ENCODE measurements at regions not wholly inside any gene's neighbourhood (a gene's known extent, or its start where the extent isn't known, plus 50 kb on each side); places are given as distances from the start of the nearest gene placed in this dataset.
"Not testable (repeated sequence)": the region's sequence is repeated elsewhere in the genome, so short reads cannot be mapped to it uniquely, and the experiment has no call there.

- no peaks in the 10 kb centered on the region for H3K36me3 ChIP-seq (ENCODE audit: control insufficient read depth in 1 of 2, insufficient read depth in 2 of 2, low read length in 1 of 2)
- no peak overlapping the region for H3K27ac ChIP-seq (ENCODE audit: low read depth in 1 of 2, low read length in 2 of 2)
- H3K9me3 ChIP-seq (ENCODE audit: control insufficient read depth, low read length), result no peaks in the 10 kb centered on the region
- H3K4me3 ChIP-seq (ENCODE audit: low read length in 2 of 2), result no peak overlapping the region
- no peaks in the 10 kb centered on the region for H3K27me3 ChIP-seq (ENCODE audit: control insufficient read depth in 1 of 2, insufficient read depth in 2 of 2, low read length in 1 of 2)
- no peak for ATAC-seq (ENCODE audit: low FRiP score)
- WGBS, 2 donors, result 74% methylated on average over 7 of the region's 7 CpGs
- intact Hi-C loops (cut with DNase I), result no loop called here
- no peak for DNase-seq
- H3K4me1 ChIP-seq (ENCODE audit: control insufficient read depth in 1 of 2, insufficient read depth in 2 of 2, low read length in 2 of 2), result peaks cover 7 to 22% of the 10 kb centered on the region in 2 donors
Observed at GRCh38 chr15:67925182-67925581, 85.3 kb upstream of the RNU6-1 start.

- DNase-seq, result peak; percentile 85 to 86
- no peak overlapping the region for H3K4me3 ChIP-seq (ENCODE audit: low read length in 2 of 2)
- intact Hi-C loops (cut with DNase I), result no loop called here
Observed at GRCh38 chr15:67927501-67928168, 87.8 kb upstream of the RNU6-1 start.

GRCh38 chr15:67928666-67929065, 88.8 kb upstream of the RNU6-1 start:
- Histone ChIP-seq H3K9me3 (ENCODE audit: control insufficient read depth, low read length) (no peaks in the 10 kb centered on the region), H3K4me1 (ENCODE audit: control insufficient read depth in 1 of 2, insufficient read depth in 2 of 2, low read length in 2 of 2) (peaks cover 3 to 12% of the 10 kb centered on the region in 2 donors), H3K27ac (ENCODE audit: low read depth in 1 of 2, low read length in 2 of 2) (no peak overlapping the region), H3K36me3 (ENCODE audit: control insufficient read depth in 1 of 2, insufficient read depth in 2 of 2, low read length in 1 of 2) (no peaks in the 10 kb centered on the region), H3K4me3 (ENCODE audit: low read length in 2 of 2) (no peak overlapping the region), H3K27me3 (ENCODE audit: control insufficient read depth in 1 of 2, insufficient read depth in 2 of 2, low read length in 1 of 2) (no peaks in the 10 kb centered on the region)
- DNase-seq (no peak), ATAC-seq (ENCODE audit: low FRiP score) (no peak)
- 48 to 64% methylated on average over 6 of the region's 6 CpGs for WGBS, 2 donors
- intact Hi-C loops (cut with DNase I), result no loop called here

More at GRCh38 chr15:67927501-67928168, 87.8 kb upstream of the RNU6-1 start:
- WGBS, 2 donors, result 4% methylated on average over 9 of the region's 9 CpGs
- H3K27ac ChIP-seq (ENCODE audit: low read depth in 1 of 2, low read length in 2 of 2), result peak overlapping the region in 1 of 2 donors; percentile 12
- no peaks in the 10 kb centered on the region for H3K36me3 ChIP-seq (ENCODE audit: control insufficient read depth in 1 of 2, insufficient read depth in 2 of 2, low read length in 1 of 2)
- H3K4me1 ChIP-seq (ENCODE audit: control insufficient read depth in 1 of 2, insufficient read depth in 2 of 2, low read length in 2 of 2), result peaks cover 7 to 17% of the 10 kb centered on the region in 2 donors
- H3K27me3 ChIP-seq (ENCODE audit: control insufficient read depth in 1 of 2, insufficient read depth in 2 of 2, low read length in 1 of 2), result no peaks in the 10 kb centered on the region
- ATAC-seq (ENCODE audit: low FRiP score), result peak; percentile 67
- no peaks in the 10 kb centered on the region for H3K9me3 ChIP-seq (ENCODE audit: control insufficient read depth, low read length)

- H3K36me3 ChIP-seq (ENCODE audit: control insufficient read depth in 1 of 2, insufficient read depth in 2 of 2, low read length in 1 of 2), result no peaks in the 10 kb centered on the region
- peaks cover 0 to 3% of the 10 kb centered on the region in 2 donors for H3K4me1 ChIP-seq (ENCODE audit: control insufficient read depth in 1 of 2, insufficient read depth in 2 of 2, low read length in 2 of 2)
- no peaks in the 10 kb centered on the region for H3K27me3 ChIP-seq (ENCODE audit: control insufficient read depth in 1 of 2, insufficient read depth in 2 of 2, low read length in 1 of 2)
- no peaks in the 10 kb centered on the region for H3K9me3 ChIP-seq (ENCODE audit: control insufficient read depth, low read length)
- 91 to 95% methylated on average over 2 of the region's 2 CpGs for WGBS, 2 donors
- no peak overlapping the region for H3K4me3 ChIP-seq (ENCODE audit: low read length in 2 of 2)
- ATAC-seq (ENCODE audit: low FRiP score) (no peak), DNase-seq (no peak)
- H3K27ac ChIP-seq (ENCODE audit: low read depth in 1 of 2, low read length in 2 of 2), result no peak overlapping the region
- intact Hi-C loops (cut with DNase I), result no loop called here
Observed at GRCh38 chr15:67930720-67931119, 90.9 kb upstream of the RNU6-1 start.

- DNase-seq, result no peak
- WGBS, 2 donors, result 22 to 52% methylated on average over 3 of the region's 3 CpGs
- intact Hi-C loops (cut with DNase I), result no loop called here
- Histone ChIP-seq H3K4me3 (ENCODE audit: low read length in 2 of 2) (no peak overlapping the region), H3K27me3 (ENCODE audit: control insufficient read depth in 1 of 2, insufficient read depth in 2 of 2, low read length in 1 of 2) (no peaks in the 10 kb centered on the region), H3K36me3 (ENCODE audit: control insufficient read depth in 1 of 2, insufficient read depth in 2 of 2, low read length in 1 of 2) (no peaks in the 10 kb centered on the region), H3K27ac (ENCODE audit: low read depth in 1 of 2, low read length in 2 of 2) (no peak overlapping the region), H3K4me1 (ENCODE audit: control insufficient read depth in 1 of 2, insufficient read depth in 2 of 2, low read length in 2 of 2) (peaks cover 0 to 3% of the 10 kb centered on the region in 2 donors), H3K9me3 (ENCODE audit: control insufficient read depth, low read length) (no peaks in the 10 kb centered on the region)
- no peak for ATAC-seq (ENCODE audit: low FRiP score)
Observed at GRCh38 chr15:67931861-67932260, 92.0 kb upstream of the RNU6-1 start.

GRCh38 chr15:67934126-67934525, 94.3 kb upstream of the RNU6-1 start:
- DNase-seq; H3K36me3 ChIP-seq (ENCODE audit: control insufficient read depth in 1 of 2, insufficient read depth in 2 of 2, low read length in 1 of 2); H3K9me3 ChIP-seq (ENCODE audit: control insufficient read depth, low read length); H3K4me3 ChIP-seq (ENCODE audit: low read length in 2 of 2); H3K4me1 ChIP-seq (ENCODE audit: control insufficient read depth in 1 of 2, insufficient read depth in 2 of 2, low read length in 2 of 2); ATAC-seq (ENCODE audit: low FRiP score); intact Hi-C loops (cut with DNase I); H3K27me3 ChIP-seq (ENCODE audit: control insufficient read depth in 1 of 2, insufficient read depth in 2 of 2, low read length in 1 of 2); H3K27ac ChIP-seq (ENCODE audit: low read depth in 1 of 2, low read length in 2 of 2): not testable (repeated sequence)
- WGBS, 2 donors, result 84 to 88% methylated on average over 3 of the region's 3 CpGs

- intact Hi-C loops (cut with DNase I), result no loop called here
- Histone ChIP-seq H3K4me1 (ENCODE audit: control insufficient read depth in 1 of 2, insufficient read depth in 2 of 2, low read length in 2 of 2) (no peaks in the 10 kb centered on the region), H3K9me3 (ENCODE audit: control insufficient read depth, low read length) (no peaks in the 10 kb centered on the region), H3K36me3 (ENCODE audit: control insufficient read depth in 1 of 2, insufficient read depth in 2 of 2, low read length in 1 of 2) (no peaks in the 10 kb centered on the region), H3K27ac (ENCODE audit: low read depth in 1 of 2, low read length in 2 of 2) (no peak overlapping the region), H3K4me3 (ENCODE audit: low read length in 2 of 2) (no peak overlapping the region), H3K27me3 (ENCODE audit: control insufficient read depth in 1 of 2, insufficient read depth in 2 of 2, low read length in 1 of 2) (no peaks in the 10 kb centered on the region)
- ATAC-seq (ENCODE audit: low FRiP score) (no peak), DNase-seq (no peak)
Observed at GRCh38 chr15:67935244-67935643, 95.4 kb upstream of the RNU6-1 start.

- Histone ChIP-seq H3K4me3 (ENCODE audit: low read length in 2 of 2) (no peak overlapping the region), H3K36me3 (ENCODE audit: control insufficient read depth in 1 of 2, insufficient read depth in 2 of 2, low read length in 1 of 2) (no peaks in the 10 kb centered on the region), H3K9me3 (ENCODE audit: control insufficient read depth, low read length) (no peaks in the 10 kb centered on the region), H3K27me3 (ENCODE audit: control insufficient read depth in 1 of 2, insufficient read depth in 2 of 2, low read length in 1 of 2) (no peaks in the 10 kb centered on the region), H3K27ac (ENCODE audit: low read depth in 1 of 2, low read length in 2 of 2) (no peak overlapping the region), H3K4me1 (ENCODE audit: control insufficient read depth in 1 of 2, insufficient read depth in 2 of 2, low read length in 2 of 2) (no peaks in the 10 kb centered on the region)
- intact Hi-C loops (cut with DNase I), result no loop called here
- ATAC-seq (ENCODE audit: low FRiP score) (no peak), DNase-seq (no peak)
- 95 to 97% methylated on average over 5 of the region's 5 CpGs for WGBS, 2 donors
Observed at GRCh38 chr15:67936258-67936657, 96.4 kb upstream of the RNU6-1 start.

- Histone ChIP-seq H3K4me1 (ENCODE audit: control insufficient read depth in 1 of 2, insufficient read depth in 2 of 2, low read length in 2 of 2) (no peaks in the 10 kb centered on the region), H3K36me3 (ENCODE audit: control insufficient read depth in 1 of 2, insufficient read depth in 2 of 2, low read length in 1 of 2) (no peaks in the 10 kb centered on the region), H3K27me3 (ENCODE audit: control insufficient read depth in 1 of 2, insufficient read depth in 2 of 2, low read length in 1 of 2) (no peaks in the 10 kb centered on the region), H3K27ac (ENCODE audit: low read depth in 1 of 2, low read length in 2 of 2) (no peak overlapping the region), H3K9me3 (ENCODE audit: control insufficient read depth, low read length) (no peaks in the 10 kb centered on the region), H3K4me3 (ENCODE audit: low read length in 2 of 2) (no peak overlapping the region)
- ATAC-seq (ENCODE audit: low FRiP score) (no peak), DNase-seq (no peak)
- WGBS, 2 donors, result 94 to 98% methylated on average over 3 of the region's 3 CpGs
- intact Hi-C loops (cut with DNase I), result no loop called here
Observed at GRCh38 chr15:67937153-67937761, 97.4 kb upstream of the RNU6-1 start.

All from aorta (tissue), 5 donors.